Fibroblast of lung (primary cell): ENCODE measurements at regions not wholly inside any gene's neighbourhood (a gene's known extent, or its start where the extent isn't known, plus 50 kb on each side); places are given as distances from the start of the nearest gene placed in this dataset.
"Not testable (repeated sequence)": the region's sequence is repeated elsewhere in the genome, so short reads cannot be mapped to it uniquely, and the experiment has no call there.

ENCODE experiments used
- CTCF ChIP-seq, 2 donors: IDR thresholded peaks in 1 of 2; conservative IDR thresholded peaks in 1 of 2; 1 replicate in 1 of 2; 2 replicates in 1 of 2; pipeline ENCODE4 v1.5.1; 2011 to 2012; ENCODE audit warnings: low read length in 2 of 2, control low read depth in 1 of 2, inconsistent platforms in 1 of 2, low read depth in 1 of 2, mild to moderate bottlenecking in 1 of 2
- EZH2 ChIP-seq: IDR thresholded peaks from 2 replicates; pipeline ENCODE4 v1.5.1; 2012; ENCODE audit warnings: low read length, control low read depth, mild to moderate bottlenecking; ENCODE audit errors: missing control alignments

GRCh38 chr6:58238421-58238820 is 921.0 kb downstream of the PRIM2 start:
- not testable (repeated sequence) for TF ChIP-seq CTCF (conservative IDR thresholded peaks at IDR 0.05 in 1 of 2, IDR thresholded peaks at IDR 0.05 in 1 of 2; ENCODE audit: low read depth in 1 of 2, low read length in 2 of 2); EZH2
